OCI-LY3 (cell line): ENCODE measurements at regions not wholly inside any gene's neighbourhood (a gene's known extent, or its start where the extent isn't known, plus 50 kb on each side); places are given as distances from the start of the nearest gene placed in this dataset.

Source experiments
- H2AFZ ChIP-seq: fragments of 200-600, 300-600 bp; shearing (Covaris generic); 2 replicates; pipeline ENCODE4 v1.6.0; 2014; ENCODE audit warnings: antibody characterized with exemption, low read depth, low read length
- H3K27ac ChIP-seq: fragments of 200-600, 300-600 bp; sonication (generic); 2 replicates; pipeline ENCODE4 v1.5.1; 2014; ENCODE audit warnings: mild to moderate bottlenecking, low read length, moderate library complexity, mixed read lengths
- H3K27me3 ChIP-seq: fragments of 200-600, 300-600 bp; sonication (generic); 2 replicates; pipeline ENCODE4 v1.6.1; 2014; ENCODE audit warnings: low read depth, low read length, mixed read lengths
- H3K36me3 ChIP-seq: fragments of 200-600, 300-600 bp; sonication (generic); replicated peaks from 2 replicates; pipeline ENCODE3; 2014; ENCODE audit warnings: low read depth, low read length, mixed read lengths
- H3K4me1 ChIP-seq: fragments of 300-600, 200-600 bp; sonication (generic); 2 replicates; pipeline ENCODE4 v1.6.1; 2014; ENCODE audit warnings: low read length, mixed read lengths
- H3K4me2 ChIP-seq: fragments of 200-600, 300-600 bp; sonication (generic); 2 replicates; pipeline ENCODE4 v1.6.1; 2014; ENCODE audit warnings: low read length, mixed read lengths
- H3K4me3 ChIP-seq: fragments of 300-600, 200-600 bp; sonication (generic); 2 replicates; pipeline ENCODE4 v1.5.1; 2014; ENCODE audit warnings: antibody characterized with exemption, mild to moderate bottlenecking, low read length, moderate library complexity
- H3K79me2 ChIP-seq: fragments of 300-600, 200-600 bp; shearing (Covaris generic); 2 replicates; pipeline ENCODE4 v1.6.1; 2014; ENCODE audit warnings: mild to moderate bottlenecking, low read length, mixed read lengths
- H3K9ac ChIP-seq: fragments of 300-600, 200-600 bp; shearing (Covaris generic); 2 replicates; pipeline ENCODE4 v1.6.0; 2014; ENCODE audit warnings: mild to moderate bottlenecking, low read length, moderate library complexity
- H3K9me3 ChIP-seq: fragments of 200-600, 300-600 bp; shearing (Covaris generic); 2 replicates; pipeline ENCODE4 v1.6.1; 2014; ENCODE audit warnings: low read length, mixed read lengths; ENCODE audit not compliant: insufficient read depth
- H4K20me1 ChIP-seq: fragments of 200-600, 300-600 bp; sonication (generic); 2 replicates; pipeline ENCODE4 v1.6.1; 2016; ENCODE audit warnings: low read length, mixed read lengths; ENCODE audit not compliant: insufficient read depth
- EZH2phosphoT487 ChIP-seq: fragments of 200-600 bp; shearing (Covaris generic); IDR thresholded peaks from 2 replicates; pipeline ENCODE4 v1.6.1; 2018; ENCODE audit warnings: antibody characterized with exemption, mixed run types, low read depth
- TF ChIP-seq, protein P1 (sequence below): fragments of 200-600, 300-600 bp; sonication (generic); IDR thresholded peaks from 2 replicates; pipeline ENCODE4 v1.5.1; 2014; ENCODE audit warnings: antibody characterized with exemption, low read length, low read depth

- H3K27me3 ChIP-seq, result no peaks in the 10 kb centered on the region
Measured at GRCh38 chr5:136698970-136699369, 333.6 kb upstream of the TRPC7 start.

DNA sequence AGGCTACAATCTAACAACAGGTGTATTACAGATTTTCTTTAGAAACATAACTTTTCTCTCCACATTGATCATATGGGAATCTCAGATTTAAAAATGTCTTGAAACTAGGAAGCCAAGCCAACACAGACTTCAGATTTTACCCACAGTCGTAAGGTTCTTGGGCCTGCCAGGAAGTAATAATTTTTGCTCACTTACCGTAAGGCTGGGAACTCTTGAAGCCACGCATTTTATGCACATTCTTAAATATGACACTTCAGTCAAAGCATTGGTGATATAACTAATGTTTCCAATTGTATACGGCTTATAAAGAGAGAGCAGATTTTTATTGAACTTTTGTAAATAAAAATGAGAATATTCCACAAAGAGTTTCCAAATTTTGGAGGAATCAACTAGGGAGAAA is 328.9 kb upstream of the TRPC7 start:
- Histone ChIP-seq H3K9ac (no peak overlapping the region), H3K9me3 (no peaks in the 10 kb centered on the region), H3K4me1 (no peaks in the 10 kb centered on the region), H3K79me2 (no peaks in the 10 kb centered on the region), H3K27ac (no peak overlapping the region), H3K27me3 (no peaks in the 10 kb centered on the region), H4K20me1 (no peaks in the 10 kb centered on the region), H3K36me3 (no peaks in the 10 kb centered on the region), H2AFZ (no peak overlapping the region), H3K4me3 (no peak overlapping the region), H3K4me2 (no peak overlapping the region)
- TF ChIP-seq, protein P1, sequence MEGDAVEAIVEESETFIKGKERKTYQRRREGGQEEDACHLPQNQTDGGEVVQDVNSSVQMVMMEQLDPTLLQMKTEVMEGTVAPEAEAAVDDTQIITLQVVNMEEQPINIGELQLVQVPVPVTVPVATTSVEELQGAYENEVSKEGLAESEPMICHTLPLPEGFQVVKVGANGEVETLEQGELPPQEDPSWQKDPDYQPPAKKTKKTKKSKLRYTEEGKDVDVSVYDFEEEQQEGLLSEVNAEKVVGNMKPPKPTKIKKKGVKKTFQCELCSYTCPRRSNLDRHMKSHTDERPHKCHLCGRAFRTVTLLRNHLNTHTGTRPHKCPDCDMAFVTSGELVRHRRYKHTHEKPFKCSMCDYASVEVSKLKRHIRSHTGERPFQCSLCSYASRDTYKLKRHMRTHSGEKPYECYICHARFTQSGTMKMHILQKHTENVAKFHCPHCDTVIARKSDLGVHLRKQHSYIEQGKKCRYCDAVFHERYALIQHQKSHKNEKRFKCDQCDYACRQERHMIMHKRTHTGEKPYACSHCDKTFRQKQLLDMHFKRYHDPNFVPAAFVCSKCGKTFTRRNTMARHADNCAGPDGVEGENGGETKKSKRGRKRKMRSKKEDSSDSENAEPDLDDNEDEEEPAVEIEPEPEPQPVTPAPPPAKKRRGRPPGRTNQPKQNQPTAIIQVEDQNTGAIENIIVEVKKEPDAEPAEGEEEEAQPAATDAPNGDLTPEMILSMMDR, result no peak
- TF ChIP-seq EZH2phosphoT487, result no peak

More at GRCh38 chr5:136698970-136699369, 333.6 kb upstream of the TRPC7 start:
- H3K79me2 ChIP-seq, result no peaks in the 10 kb centered on the region
- no peak overlapping the region for H2AFZ ChIP-seq
- no peaks in the 10 kb centered on the region for H3K36me3 ChIP-seq
- no peak overlapping the region for H3K27ac ChIP-seq
- no peak overlapping the region for H3K4me3 ChIP-seq
- no peaks in the 10 kb centered on the region for H4K20me1 ChIP-seq
- TF ChIP-seq, protein P1, result no peak
- no peak for TF ChIP-seq EZH2phosphoT487
- no peaks in the 10 kb centered on the region for H3K9me3 ChIP-seq
- H3K4me2 ChIP-seq, result no peak overlapping the region
- H3K9ac ChIP-seq, result no peak overlapping the region
- no peaks in the 10 kb centered on the region for H3K4me1 ChIP-seq

GRCh38 chr5:136689552-136689951 is 324.2 kb upstream of the TRPC7 start:
- Histone ChIP-seq H3K9me3 (no peaks in the 10 kb centered on the region), H4K20me1 (no peaks in the 10 kb centered on the region), H3K4me3 (no peak overlapping the region), H3K36me3 (no peaks in the 10 kb centered on the region), H3K27ac (no peak overlapping the region), H3K9ac (no peak overlapping the region), H2AFZ (no peak overlapping the region), H3K4me1 (no peaks in the 10 kb centered on the region), H3K4me2 (no peak overlapping the region), H3K79me2 (no peaks in the 10 kb centered on the region), H3K27me3 (no peaks in the 10 kb centered on the region)
- TF ChIP-seq EZH2phosphoT487, result no peak
- TF ChIP-seq, protein P1, result no peak

DNA sequence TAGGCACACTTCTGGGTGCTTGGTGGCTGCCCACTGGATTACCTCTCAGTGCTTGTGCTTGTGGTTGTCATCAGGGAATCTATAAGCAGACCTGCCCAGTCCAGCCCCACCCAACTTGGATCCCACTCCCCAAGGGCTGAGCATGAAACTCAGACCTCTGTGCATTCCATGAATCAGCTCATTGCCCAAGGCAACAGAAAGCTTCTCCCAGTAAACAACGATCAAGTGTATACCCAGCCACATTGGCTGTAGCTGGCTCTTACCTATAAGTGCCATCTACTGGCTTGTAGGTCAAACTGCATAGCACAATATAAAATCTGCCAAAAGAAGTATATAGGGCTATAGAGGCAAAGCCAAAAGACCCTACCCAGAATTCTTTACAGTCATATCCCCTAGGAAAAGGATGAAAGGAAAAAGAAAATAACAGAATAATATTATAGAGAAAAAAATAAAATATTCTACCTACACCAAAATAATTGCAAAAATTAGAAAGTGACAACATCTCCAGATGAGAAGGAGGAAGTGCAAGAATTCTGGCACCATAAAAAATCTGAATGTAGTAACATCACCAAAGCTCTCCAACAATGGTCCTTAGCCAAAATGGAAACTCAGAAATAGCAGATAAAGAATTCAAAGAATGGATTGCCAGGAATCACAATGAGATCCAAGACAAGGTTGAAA is 321.0 kb upstream of the TRPC7 start:
- TF ChIP-seq, protein P1, result peak; percentile 47
- no peak for TF ChIP-seq EZH2phosphoT487
- H3K79me2 ChIP-seq, result no peaks in the 10 kb centered on the region

More for the DNA sequence above, 321.0 kb upstream of the TRPC7 start:
- Histone ChIP-seq H3K27me3 (no peaks in the 10 kb centered on the region), H3K4me2 (no peak overlapping the region), H3K9ac (no peak overlapping the region), H3K36me3 (no peaks in the 10 kb centered on the region), H3K4me3 (no peak overlapping the region), H4K20me1 (no peaks in the 10 kb centered on the region), H2AFZ (no peak overlapping the region), H3K4me1 (no peaks in the 10 kb centered on the region), H3K27ac (no peak overlapping the region), H3K9me3 (no peaks in the 10 kb centered on the region)
